DND-41 (cell line): ENCODE measurements at regions not wholly inside any gene's neighbourhood (a gene's known extent, or its start where the extent isn't known, plus 50 kb on each side); places are given as distances from the start of the nearest gene placed in this dataset.

Experiments used
- ATAC-seq: fragments of 200-7000 bp; cut with Tn5 transposase; 3 replicates; pipeline ENCODE4 v1.9.1; 2021; ENCODE audit warnings: low read depth; ENCODE audit not compliant: insufficient read depth
- DNase-seq: peaks from one replicate; pipeline ENCODE4 v3.0.0-alpha.2; 2020
- H2AFZ ChIP-seq: 2 replicates; pipeline ENCODE4 v1.6.0; 2012; ENCODE audit warnings: low read depth, low read length
- H3K27ac ChIP-seq: 2 replicates; pipeline ENCODE4 v1.5.1; 2012; ENCODE audit warnings: low read length, inconsistent platforms
- H3K27me3 ChIP-seq: fragments of 200-600 bp; sonication (generic); 2 replicates; pipeline ENCODE4 v1.6.0; 2012; ENCODE audit warnings: low read length, mild to moderate bottlenecking, inconsistent platforms; ENCODE audit not compliant: insufficient read depth, poor library complexity
- H3K36me3 ChIP-seq: 2 replicates; pipeline ENCODE4 v1.5.1; 2012; ENCODE audit warnings: low read length, inconsistent platforms; ENCODE audit not compliant: insufficient read depth
- H3K4me1 ChIP-seq: 2 replicates; pipeline ENCODE4 v1.5.1; 2012; ENCODE audit warnings: mild to moderate bottlenecking, low read length; ENCODE audit not compliant: insufficient read depth
- H3K4me2 ChIP-seq: 2 replicates; pipeline ENCODE4 v1.6.0; 2012; ENCODE audit warnings: mild to moderate bottlenecking, moderate library complexity, low read length, inconsistent platforms; ENCODE audit not compliant: insufficient read depth
- H3K4me3 ChIP-seq, 2 experiments: fragments of 200-600 bp in 1 of 2; shearing (Covaris generic) in 1 of 2; 2 replicates each; pipeline ENCODE4 v1.5.1; 2012 to 2016; ENCODE audit warnings: inconsistent platforms in 2 of 2, low read length in 2 of 2, mild to moderate bottlenecking in 2 of 2, low read depth in 1 of 2, moderate library complexity in 1 of 2
- H3K79me2 ChIP-seq: 2 replicates; pipeline ENCODE4 v1.6.0; 2012; ENCODE audit warnings: low read length, inconsistent platforms; ENCODE audit not compliant: insufficient read depth
- H3K9ac ChIP-seq: 2 replicates; pipeline ENCODE4 v1.6.0; 2012; ENCODE audit warnings: low read depth, mild to moderate bottlenecking, inconsistent platforms, low read length, moderate library complexity
- H3K9me3 ChIP-seq: 2 replicates; pipeline ENCODE4 v1.5.1; 2012; ENCODE audit warnings: low read length, moderate library complexity, mild to moderate bottlenecking, inconsistent platforms; ENCODE audit not compliant: insufficient read depth, severe bottlenecking
- H4K20me1 ChIP-seq: 2 replicates; pipeline ENCODE4 v1.6.0; 2012; ENCODE audit warnings: low read length; ENCODE audit not compliant: insufficient read depth
- EZH2 ChIP-seq: IDR thresholded peaks from 3 replicates; pipeline ENCODE4 v1.6.1; 2012; ENCODE audit warnings: borderline replicate concordance, low read depth, mild to moderate bottlenecking, moderate library complexity, low read length, inconsistent platforms; ENCODE audit not compliant: severe bottlenecking
- TF ChIP-seq, protein P1 (sequence below): IDR thresholded peaks from 2 replicates; pipeline ENCODE4 v1.5.1; 2012; ENCODE audit warnings: borderline replicate concordance, low read length, moderate library complexity, mild to moderate bottlenecking; ENCODE audit not compliant: poor library complexity, severe bottlenecking; ENCODE audit errors: extremely low read depth

DNA sequence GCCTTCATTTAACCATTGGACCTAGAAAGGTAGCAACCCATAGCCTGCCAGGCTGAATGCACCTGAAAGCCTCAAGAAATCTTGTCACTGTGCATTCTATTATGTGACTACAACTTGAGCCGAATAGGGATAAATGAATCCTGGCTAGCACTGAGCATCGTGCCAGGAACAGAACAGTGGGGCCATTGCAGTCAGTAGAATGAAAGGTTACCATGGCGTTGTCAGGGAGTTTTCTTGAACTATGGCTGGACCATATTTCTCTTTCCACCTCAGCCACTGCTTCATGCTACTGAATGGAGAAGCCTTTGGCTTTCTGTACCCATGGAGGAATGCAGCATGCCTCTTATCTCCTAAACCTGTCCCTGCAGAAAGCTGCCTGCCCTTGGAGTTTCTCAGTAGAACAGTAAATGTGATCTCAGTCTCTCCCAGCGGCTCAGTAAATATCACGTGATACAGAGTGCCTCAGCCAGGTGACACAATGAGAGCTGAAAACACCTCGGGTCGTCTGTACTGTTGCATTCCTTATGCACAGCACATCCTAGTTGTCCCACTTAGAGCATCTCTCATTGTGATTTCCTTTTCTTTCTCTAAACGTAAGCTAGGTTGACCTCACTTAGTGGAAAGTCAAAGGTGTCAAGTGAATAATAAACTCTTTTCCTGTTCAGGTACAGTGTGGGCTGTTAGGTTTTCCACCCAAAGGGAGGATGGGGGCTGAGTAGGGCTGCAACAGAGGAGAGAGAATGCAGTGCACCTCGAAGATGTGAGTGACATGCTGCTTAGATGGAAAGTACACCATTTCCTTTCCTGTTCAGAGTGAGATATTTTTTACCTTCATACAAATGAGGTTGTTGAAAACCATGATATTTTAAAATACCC is 115.3 kb downstream of the MACIR start:
- no peak overlapping the region for H3K9ac ChIP-seq
- ATAC-seq (no peak), DNase-seq (no peak)
- no peaks in the 10 kb centered on the region for H3K27me3 ChIP-seq
- no peaks in the 10 kb centered on the region for H3K79me2 ChIP-seq
- H3K9me3 ChIP-seq, result no peaks in the 10 kb centered on the region
- no peak overlapping the region for H3K4me3 ChIP-seq
- no peak overlapping the region for H3K27ac ChIP-seq
- no peaks in the 10 kb centered on the region for H3K36me3 ChIP-seq
- no peak overlapping the region for H3K4me2 ChIP-seq
- H2AFZ ChIP-seq, result no peak overlapping the region
- no peaks in the 10 kb centered on the region for H3K4me1 ChIP-seq
- H4K20me1 ChIP-seq, result no peaks in the 10 kb centered on the region
- TF ChIP-seq EZH2, result no peak

GRCh38 chr5:103371046-103371607 is 112.6 kb downstream of the MACIR start:
- DNase-seq (no peak), ATAC-seq (no peak)
- no peak for TF ChIP-seq EZH2
- TF ChIP-seq, protein P1, sequence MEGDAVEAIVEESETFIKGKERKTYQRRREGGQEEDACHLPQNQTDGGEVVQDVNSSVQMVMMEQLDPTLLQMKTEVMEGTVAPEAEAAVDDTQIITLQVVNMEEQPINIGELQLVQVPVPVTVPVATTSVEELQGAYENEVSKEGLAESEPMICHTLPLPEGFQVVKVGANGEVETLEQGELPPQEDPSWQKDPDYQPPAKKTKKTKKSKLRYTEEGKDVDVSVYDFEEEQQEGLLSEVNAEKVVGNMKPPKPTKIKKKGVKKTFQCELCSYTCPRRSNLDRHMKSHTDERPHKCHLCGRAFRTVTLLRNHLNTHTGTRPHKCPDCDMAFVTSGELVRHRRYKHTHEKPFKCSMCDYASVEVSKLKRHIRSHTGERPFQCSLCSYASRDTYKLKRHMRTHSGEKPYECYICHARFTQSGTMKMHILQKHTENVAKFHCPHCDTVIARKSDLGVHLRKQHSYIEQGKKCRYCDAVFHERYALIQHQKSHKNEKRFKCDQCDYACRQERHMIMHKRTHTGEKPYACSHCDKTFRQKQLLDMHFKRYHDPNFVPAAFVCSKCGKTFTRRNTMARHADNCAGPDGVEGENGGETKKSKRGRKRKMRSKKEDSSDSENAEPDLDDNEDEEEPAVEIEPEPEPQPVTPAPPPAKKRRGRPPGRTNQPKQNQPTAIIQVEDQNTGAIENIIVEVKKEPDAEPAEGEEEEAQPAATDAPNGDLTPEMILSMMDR, result no peak
- H3K4me1 ChIP-seq, result no peaks in the 10 kb centered on the region
- no peak overlapping the region for H3K27ac ChIP-seq
- no peaks in the 10 kb centered on the region for H3K9me3 ChIP-seq
- H3K9ac ChIP-seq, result no peak overlapping the region
- H2AFZ ChIP-seq, result no peak overlapping the region
- no peaks in the 10 kb centered on the region for H3K79me2 ChIP-seq
- H4K20me1 ChIP-seq, result no peaks in the 10 kb centered on the region
- no peak overlapping the region for H3K4me2 ChIP-seq
- no peaks in the 10 kb centered on the region for H3K27me3 ChIP-seq
- H3K4me3 ChIP-seq, result no peak overlapping the region
- H3K36me3 ChIP-seq, result no peaks in the 10 kb centered on the region

DNA sequence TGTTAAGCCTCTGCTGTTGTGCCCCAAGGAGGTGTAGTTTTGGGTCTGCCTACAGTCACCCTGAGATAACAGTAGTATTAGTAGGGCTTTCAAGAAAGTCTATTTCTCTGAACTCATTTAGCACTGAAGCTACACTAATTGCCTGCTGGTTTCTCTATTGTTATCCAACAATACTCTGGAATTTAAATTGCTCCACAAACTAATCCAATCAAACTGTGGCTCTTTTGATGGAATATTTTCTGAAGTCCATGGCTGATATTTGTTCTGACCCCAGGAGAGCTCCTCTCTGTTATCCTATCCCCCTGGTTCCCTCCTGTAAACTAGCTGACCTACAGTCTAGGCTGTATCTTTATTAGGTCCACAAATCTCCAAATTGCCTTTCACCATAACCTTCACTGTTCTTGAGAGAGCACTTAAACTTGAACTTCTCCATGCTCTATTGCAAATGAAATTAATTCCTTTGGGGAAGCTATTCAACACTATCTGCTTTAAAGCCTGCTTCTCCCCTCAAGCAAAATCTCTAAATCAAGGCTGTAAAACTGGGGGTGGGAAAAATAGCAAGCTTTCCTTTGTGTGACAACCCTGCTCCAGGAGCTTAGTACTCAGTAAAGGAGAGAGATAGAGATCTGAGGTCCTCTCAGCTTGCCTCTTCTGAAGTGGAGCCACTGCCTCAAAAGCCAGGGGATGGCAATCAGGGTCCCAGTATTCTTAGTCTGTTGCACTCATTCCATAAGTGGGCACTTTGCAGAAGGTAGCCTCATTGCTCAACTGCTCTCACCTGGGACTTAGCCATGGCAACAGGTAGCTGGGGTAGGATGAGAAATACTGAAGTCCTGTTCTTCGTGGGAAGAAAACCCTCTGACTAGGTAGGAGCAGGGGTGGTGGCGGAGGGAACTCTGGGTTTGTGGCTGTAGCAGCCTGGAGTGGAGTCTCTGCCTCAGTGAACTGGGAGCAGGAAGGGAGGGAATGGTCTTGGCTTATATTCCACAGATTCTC is 110.9 kb downstream of the MACIR start:
- TF ChIP-seq EZH2, result no peak
- TF ChIP-seq, protein P1, result no peak
- Histone ChIP-seq H3K4me2 (no peak overlapping the region), H3K36me3 (no peaks in the 10 kb centered on the region), H3K27ac (no peak overlapping the region), H3K4me3 (no peak overlapping the region), H3K9me3 (no peaks in the 10 kb centered on the region), H2AFZ (no peak overlapping the region), H3K4me1 (no peaks in the 10 kb centered on the region), H3K9ac (no peak overlapping the region), H4K20me1 (no peaks in the 10 kb centered on the region), H3K27me3 (no peaks in the 10 kb centered on the region), H3K79me2 (no peaks in the 10 kb centered on the region)
- no peak for ATAC-seq
- no peak for DNase-seq

- Histone ChIP-seq H2AFZ (no peak overlapping the region), H3K4me2 (no peak overlapping the region), H3K4me3 (no peak overlapping the region), H3K9me3 (no peaks in the 10 kb centered on the region), H4K20me1 (no peaks in the 10 kb centered on the region), H3K4me1 (no peaks in the 10 kb centered on the region), H3K79me2 (no peaks in the 10 kb centered on the region), H3K9ac (no peak overlapping the region), H3K27ac (no peak overlapping the region), H3K36me3 (no peaks in the 10 kb centered on the region), H3K27me3 (no peaks in the 10 kb centered on the region)
- no peak for ATAC-seq
- no peak for TF ChIP-seq EZH2
- TF ChIP-seq, protein P1, result no peak
- DNase-seq, result no peak
These were observed 109.1 kb downstream of the MACIR start for GRCh38 chr5:103367702-103368101.
